NCI-H1436 (cell line): ENCODE measurements at regions not wholly inside any gene's neighbourhood (a gene's known extent, or its start where the extent isn't known, plus 50 kb on each side); places are given as distances from the start of the nearest gene placed in this dataset.
"Not testable (repeated sequence)": the region's sequence is repeated elsewhere in the genome, so short reads cannot be mapped to it uniquely, and the experiment has no call there.

Experiments
- DNase-seq: peaks from one replicate; lab custom pipeline; 2025; lab: John Stamatoyannopoulos, UW

DNA sequence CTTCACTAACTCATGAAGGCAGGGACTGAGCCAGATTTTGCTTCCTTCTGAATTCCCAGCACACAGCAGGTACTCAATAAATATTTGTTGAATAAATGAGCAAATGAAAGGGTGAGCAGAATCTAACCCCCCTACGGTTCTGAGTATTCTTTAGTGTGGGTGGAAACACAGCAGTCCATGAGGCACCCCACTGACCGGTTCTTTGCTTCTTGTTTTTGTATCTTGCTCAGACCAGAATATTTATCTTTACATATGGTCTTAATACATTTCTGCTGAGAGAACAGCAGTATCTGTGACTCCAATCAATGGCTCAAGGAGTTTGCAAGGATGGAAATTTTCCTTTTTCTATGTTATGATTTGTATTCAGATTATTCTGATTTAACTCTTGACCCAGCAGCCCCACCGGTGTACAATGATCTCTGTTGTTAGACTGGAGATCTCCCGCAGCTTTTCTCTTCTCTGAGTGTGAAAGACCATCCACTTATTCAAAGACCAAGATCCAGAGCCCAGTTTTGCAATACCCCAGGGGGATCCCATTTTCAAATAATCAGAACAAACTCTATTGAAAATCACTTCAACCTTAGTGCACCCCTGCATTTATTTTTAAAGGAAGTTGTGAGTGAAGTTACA is 506.5 kb upstream of the TNP1 start:
- no peak for DNase-seq

DNA sequence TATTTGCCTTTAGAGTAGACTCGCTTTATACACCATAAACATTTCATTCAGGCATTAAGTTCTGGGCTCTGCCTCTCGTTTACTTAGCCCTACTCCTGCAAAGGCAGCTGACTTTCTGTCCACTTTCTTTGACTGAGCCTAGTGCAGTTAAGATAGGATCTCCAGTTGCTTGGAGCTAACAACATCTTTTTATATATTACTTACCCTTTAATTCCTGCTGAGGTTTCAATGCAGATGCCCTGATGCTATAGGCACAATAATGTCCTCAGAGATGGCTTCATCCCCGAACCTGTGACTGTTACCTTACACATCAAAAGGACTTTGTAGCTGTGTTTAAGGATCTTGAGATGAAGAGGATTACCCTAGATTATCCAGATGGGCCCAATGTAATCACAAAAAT is 505.8 kb upstream of the TNP1 start:
- DNase-seq, result no peak

DNA sequence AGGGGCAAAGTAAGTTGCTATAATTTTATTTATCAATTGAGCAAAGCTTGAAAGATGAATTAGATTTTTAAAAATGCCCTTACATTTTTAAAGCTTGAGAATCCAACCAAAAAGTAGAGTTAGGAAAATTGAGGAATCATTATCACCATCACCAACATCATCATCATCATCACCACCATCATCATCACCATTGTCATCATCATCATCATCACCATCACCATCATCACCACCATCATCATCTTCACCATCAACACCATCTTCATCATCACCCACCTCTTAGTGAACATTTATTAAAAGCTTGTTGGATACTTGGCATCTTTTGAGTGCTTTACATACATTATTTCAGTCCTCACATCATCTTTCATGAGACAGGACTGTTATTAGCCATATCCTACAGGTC is 504.4 kb upstream of the TNP1 start:
- no peak for DNase-seq

DNA sequence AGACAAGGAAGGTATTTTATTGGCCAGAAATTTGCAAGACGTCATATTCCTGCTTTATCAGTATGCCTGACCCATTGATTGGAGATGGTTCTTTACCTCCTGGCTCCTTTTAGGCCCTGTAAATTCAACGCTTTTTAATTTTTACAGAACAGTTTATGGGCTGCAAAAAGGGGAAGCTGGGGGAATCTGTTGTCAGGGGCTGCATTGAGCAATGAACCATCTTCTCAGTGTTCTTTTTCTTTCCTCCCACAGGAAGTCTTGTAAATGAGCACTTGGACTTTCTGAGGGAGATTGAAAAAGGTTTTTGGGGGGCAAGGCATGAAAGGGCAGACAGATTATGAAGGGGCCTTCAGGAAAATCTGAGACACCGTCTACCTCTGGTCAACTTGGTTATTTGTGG is 503.6 kb upstream of the TNP1 start:
- DNase-seq, result no peak

GRCh38 chr2:217362710-217363109 is 502.8 kb upstream of the TNP1 start:
- no peak for DNase-seq

GRCh38 chr2:217362286-217362685 is 502.4 kb upstream of the TNP1 start:
- no peak for DNase-seq

DNA sequence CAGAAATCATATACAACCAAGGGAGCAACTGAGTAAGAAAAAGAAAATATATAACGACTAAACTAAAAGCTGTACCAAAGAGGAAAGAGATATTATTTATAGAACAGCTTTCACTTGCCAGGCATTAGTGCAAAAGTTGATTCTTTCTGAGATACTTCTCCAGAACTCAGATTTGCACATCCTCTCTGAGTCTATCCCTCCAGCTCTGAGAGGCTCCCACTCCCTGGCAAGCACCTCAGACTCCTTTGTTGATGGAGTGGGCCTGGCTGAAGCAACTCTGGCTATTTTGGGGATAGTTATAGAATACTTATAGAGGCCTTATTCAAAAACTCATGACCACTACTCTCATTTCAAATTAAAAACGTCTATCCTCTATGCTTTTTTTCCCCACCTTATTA is 501.6 kb upstream of the TNP1 start:
- DNase-seq, result no peak

GRCh38 chr2:217360781-217361482 is 501.1 kb upstream of the TNP1 start:
- no peak for DNase-seq

DNA sequence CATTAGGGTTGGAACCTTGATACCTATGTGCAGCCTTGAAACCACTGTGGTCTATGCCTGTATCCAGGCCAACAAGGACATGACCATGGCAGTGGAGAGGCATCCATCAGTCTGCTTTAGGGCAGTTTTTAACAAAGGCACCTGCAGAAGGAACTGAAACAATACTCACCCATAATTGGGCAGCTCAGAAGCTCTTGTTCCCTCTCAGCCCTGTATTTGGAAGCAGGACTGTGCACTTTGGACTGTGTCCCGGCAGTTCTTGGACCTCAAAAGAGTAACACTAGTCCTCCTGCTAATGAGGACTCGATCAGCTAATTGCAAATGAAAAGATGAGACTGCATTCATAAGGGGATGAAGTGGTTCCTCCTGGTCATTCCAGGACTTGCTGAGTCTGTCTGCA is 500.2 kb upstream of the TNP1 start:
- no peak for DNase-seq

- no peak for DNase-seq
Measured at GRCh38 chr2:217357886-217358620, 498.2 kb upstream of the TNP1 start.

- DNase-seq, result no peak
Measured at GRCh38 chr2:217356781-217357180, 496.9 kb upstream of the TNP1 start.

GRCh38 chr2:217356142-217356541 is 496.3 kb upstream of the TNP1 start:
- DNase-seq, result no peak

DNA sequence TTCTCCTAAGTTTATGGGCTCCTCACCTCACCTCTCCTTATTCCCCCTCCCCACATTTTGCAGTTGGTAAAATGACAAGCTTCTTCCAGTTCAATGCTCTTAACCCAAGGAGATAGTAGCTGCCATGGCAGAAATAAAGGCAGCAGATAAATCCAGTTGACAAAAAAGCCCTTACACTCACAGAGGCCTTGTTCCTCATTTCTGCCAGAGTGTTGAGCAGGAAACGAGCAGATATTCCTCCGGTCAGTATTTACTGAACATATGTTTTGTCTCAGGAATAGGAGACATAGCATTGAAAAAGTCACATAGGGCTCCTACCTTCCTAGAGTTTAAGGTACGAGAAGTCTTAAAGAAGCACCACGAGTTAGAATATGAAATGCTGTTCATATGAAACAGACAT is 493.7 kb upstream of the TNP1 start:
- DNase-seq, result no peak

DNA sequence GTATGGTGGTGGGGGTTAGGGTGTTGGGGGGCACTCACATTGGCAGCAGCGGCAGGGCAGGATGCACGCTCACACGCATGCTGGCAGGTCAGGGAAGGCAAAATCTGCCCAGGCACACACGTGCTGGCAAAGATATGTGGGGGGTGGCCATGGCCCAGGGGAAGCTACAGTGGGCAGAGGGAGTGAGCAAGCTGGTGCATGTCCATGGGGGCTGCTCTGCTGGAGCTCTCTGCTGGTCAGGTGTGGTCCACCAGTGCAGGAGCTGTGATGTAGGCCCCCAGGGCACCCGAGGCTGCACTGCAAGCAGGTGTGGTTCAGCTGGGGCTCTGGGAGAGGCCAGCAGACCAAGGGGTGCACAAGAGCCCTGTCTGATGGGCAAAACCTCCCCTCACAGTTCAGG is 491.5 kb upstream of the TNP1 start:
- no peak for DNase-seq

- DNase-seq, result no peak
Measured at GRCh38 chr2:217349251-217349650, 489.4 kb upstream of the TNP1 start.

DNA sequence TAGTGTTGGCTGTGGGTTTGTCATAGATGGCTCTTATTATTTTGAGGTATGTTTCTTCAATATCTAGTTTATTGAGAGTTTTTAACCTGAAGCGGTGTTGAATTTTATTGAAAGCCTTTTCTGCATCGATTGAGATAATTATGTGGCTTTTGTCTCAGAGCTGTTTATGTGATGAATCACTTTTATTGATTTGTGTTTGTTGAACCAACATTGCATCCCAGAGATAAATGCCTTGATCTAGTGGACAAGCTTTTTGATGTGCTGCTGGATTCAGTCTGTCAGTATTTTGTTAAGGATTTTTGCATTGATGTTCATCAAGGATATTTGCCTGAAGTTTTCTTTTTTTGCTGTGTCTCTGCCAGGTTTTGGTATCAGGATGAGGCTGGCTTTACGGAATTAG is 487.8 kb upstream of the TNP1 start:
- not testable (repeated sequence) for DNase-seq

GRCh38 chr2:217346043-217346442 is 486.2 kb upstream of the TNP1 start:
- not testable (repeated sequence) for DNase-seq

DNA sequence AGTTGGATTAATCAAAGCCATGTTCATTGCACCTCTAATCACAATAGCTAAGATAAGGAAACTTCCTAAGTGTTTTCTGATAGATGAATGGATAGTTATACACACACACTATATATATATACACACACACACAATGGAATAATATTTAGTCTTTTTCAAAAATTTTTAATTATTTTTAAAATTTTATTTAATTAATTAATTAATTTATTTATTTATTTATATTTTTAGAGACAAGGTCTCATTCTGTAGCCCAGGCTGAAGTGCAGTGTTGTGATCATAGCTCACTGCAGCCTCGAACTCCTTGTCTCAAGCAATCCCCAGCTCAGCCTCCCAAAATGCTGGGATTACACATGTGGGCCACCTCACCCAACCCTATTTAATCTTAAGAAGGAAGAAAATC is 481.0 kb upstream of the TNP1 start:
- no peak for DNase-seq

DNA sequence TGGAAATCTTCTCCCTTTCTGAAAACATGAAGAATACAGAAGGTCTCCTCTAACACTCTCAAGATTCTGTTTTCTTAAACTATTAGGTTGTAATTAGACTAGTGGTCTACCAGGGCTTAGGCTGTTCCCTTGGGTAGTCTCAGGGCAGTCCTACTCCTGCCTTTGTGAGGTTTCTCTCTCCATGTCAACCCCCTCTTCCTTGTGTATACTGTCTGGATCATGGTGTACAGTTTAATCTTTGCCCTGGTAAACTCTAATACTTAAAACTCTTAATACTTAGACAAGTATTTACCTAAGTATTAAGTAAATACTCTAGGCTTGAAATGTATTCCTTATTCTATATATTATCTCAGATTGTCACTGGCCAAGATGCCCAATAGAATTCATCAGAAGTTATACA is 480.3 kb upstream of the TNP1 start:
- DNase-seq, result no peak

GRCh38 chr2:217339753-217340152 is 479.9 kb upstream of the TNP1 start:
- DNase-seq, result no peak

- DNase-seq, result no peak
Measured at GRCh38 chr2:217338306-217338916, 478.5 kb upstream of the TNP1 start.

- DNase-seq, result no peak
Measured at GRCh38 chr2:217337771-217338170, 477.9 kb upstream of the TNP1 start.

GRCh38 chr2:217336694-217337093 is 476.8 kb upstream of the TNP1 start:
- no peak for DNase-seq
